Breast epithelium (tissue), 3 donors: ENCODE measurements at regions not wholly inside any gene's neighbourhood (a gene's known extent, or its start where the extent isn't known, plus 50 kb on each side); places are given as distances from the start of the nearest gene placed in this dataset.

Experiments used
- CTCF ChIP-seq, 3 donors: fragments of 450-650 bp; IDR thresholded peaks; one replicate each; pipeline ENCODE4 v1.5.1; 2016 to 2017; ENCODE audit warnings: antibody characterized with exemption in 3 of 3, mild to moderate bottlenecking in 3 of 3, moderate library complexity in 3 of 3
- POLR2A ChIP-seq: fragments of 450-650 bp; IDR thresholded peaks from one replicate; pipeline ENCODE4 v1.6.1; 2016; ENCODE audit warnings: antibody characterized with exemption, mild to moderate bottlenecking, moderate library complexity
- POLR2AphosphoS5 ChIP-seq, 3 donors: sonication (generic); formaldehyde crosslinking; IDR thresholded peaks; one replicate each; pipeline ENCODE4 v1.6.1; 2017; ENCODE audit warnings: antibody characterized with exemption in 3 of 3

GRCh38 chrX:124764354-124764753 is 418.0 kb downstream of the SH2D1A start:
- TF ChIP-seq POLR2A: no peak
- no peak for TF ChIP-seq POLR2AphosphoS5 (IDR thresholded peaks at IDR 0.05)
- TF ChIP-seq CTCF (IDR thresholded peaks at IDR 0.05): no peak
